Thyroid gland (tissue), 4 donors: ENCODE measurements at regions not wholly inside any gene's neighbourhood (a gene's known extent, or its start where the extent isn't known, plus 50 kb on each side); places are given as distances from the start of the nearest gene placed in this dataset.

ENCODE experiments used
- CTCF ChIP-seq, 6 experiments: fragments of 200-600 bp in 3 of 6; fragments of 450-650 bp in 3 of 6; sonication (generic) in 3 of 6; IDR thresholded peaks; one replicate each; pipeline ENCODE4 v1.5.1; 2016 to 2019; ENCODE audit warnings: antibody characterized with exemption in 6 of 6, mild to moderate bottlenecking in 2 of 6, inconsistent platforms in 1 of 6, moderate library complexity in 1 of 6
- POLR2A ChIP-seq, 2 donors: fragments of 450-650 bp; IDR thresholded peaks; one replicate each; pipeline ENCODE4 v1.6.1; 2017; ENCODE audit warnings: antibody characterized with exemption in 2 of 2, mild to moderate bottlenecking in 2 of 2, moderate library complexity in 1 of 2

DNA sequence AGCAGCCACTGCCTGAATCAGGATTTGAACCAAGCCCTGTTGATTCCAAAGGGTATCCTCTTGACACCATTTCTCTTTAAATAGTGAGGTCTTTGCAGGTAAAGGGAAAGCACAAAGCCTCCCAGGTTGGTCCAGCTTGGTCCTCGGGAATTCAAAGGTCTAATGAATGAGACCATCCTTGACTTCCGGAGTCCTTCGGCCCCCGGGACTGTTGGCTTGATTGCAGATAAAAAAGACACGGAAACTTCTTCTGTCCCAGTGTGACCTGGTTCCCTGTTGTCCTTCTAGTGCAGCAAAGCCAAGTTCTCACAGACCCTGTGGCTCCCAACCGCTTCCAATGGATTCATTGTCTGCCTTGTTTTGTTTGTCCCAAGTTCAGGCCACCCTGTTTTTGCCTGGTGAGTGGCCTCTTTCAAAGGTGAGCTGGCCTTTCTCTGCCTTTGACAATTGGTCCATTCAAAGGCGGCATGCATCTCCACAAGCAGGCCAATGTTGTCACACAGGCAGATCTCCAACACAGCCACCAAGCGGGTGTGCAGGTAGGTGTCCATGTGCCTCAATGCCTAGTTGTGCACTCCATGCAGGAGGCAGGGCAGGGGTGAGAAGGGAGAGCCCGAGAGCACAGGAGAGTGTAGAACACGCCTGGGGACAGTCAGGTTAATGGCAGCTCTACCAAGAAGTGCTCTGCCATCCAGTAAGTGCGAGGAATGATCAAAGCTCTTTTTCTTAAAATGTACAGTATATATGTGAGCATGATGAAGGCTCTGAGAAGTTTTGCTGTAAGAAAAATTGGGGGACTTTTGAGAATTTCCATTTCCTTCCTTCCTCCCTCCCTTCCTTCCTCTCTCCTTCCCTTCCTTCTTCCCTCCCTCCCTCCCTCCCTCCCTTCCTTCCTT is 82.1 kb upstream of the ZBTB40 start:
- TF ChIP-seq CTCF (IDR thresholded peaks at IDR 0.05) (no peak), POLR2A (IDR thresholded peaks at IDR 0.05) (no peak)
